ENCODE measurements at regions not wholly inside any gene's neighbourhood (a gene's known extent, or its start where the extent isn't known, plus 50 kb on each side); places are given as distances from the start of the nearest gene placed in this dataset.

- TF ChIP-seq POLR2A (IDR thresholded peaks at IDR 0.05) = no peak
- TF ChIP-seq CTCF (IDR thresholded peaks at IDR 0.05) = no peak
Measured at GRCh38 chr12:73413974-73414373, 1123.7 kb upstream of the ATXN7L3B start.

Measured in testis (tissue), 2 donors.